Stimulated activated CD4-positive, alpha-beta T cell treated with anti-CD3 and anti-CD28 coated beads, Interleukin-2, amount 100 ng/mL, for 48 hours (primary cell): ENCODE measurements at regions not wholly inside any gene's neighbourhood (a gene's known extent, or its start where the extent isn't known, plus 50 kb on each side); places are given as distances from the start of the nearest gene placed in this dataset.

ENCODE experiments used
- DNase-seq, 2 donors: peaks; one replicate each; pipeline ENCODE4 v3.0.0-alpha.2; 2020

DNA sequence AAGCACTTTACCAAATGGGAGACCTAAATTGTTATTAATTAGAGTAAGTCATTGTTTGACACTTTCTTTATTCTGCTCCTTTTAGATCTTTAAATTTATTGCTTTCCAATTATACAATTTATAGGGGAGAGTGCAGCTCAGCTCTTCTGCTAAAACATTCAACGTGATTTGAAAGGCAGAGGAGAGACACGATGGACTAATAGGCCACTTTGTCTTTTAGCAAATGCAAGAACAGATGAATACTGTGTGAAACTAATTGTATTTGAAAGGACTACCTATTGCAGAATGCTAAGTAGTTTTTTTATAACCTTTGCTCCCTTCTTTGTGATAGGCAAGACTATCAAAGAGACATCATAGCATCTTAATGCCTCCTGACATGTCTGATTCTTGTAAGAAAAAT, 320.4 kb upstream of the KLF3 start:
- no peak for DNase-seq

DNA sequence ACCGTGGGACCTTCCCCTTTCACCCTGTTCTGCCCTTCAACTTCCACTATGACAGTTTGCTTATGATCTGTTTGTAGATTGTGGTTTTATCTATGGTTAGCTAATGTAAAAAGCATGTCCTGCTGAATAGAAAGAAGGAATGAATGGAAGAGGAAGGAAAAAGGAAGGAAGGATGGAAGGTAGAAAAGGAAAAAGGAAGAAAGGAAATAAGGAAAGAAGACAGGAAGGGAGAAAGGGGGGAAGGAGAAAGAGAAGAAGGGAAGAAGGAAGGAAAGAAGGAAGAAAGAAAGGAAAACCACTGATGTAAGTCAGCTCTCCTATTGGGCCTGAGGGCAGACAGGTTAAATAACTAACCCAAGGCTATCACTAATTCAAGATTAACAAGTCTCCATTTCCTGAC, 319.1 kb upstream of the KLF3 start:
- DNase-seq: no peak

DNA sequence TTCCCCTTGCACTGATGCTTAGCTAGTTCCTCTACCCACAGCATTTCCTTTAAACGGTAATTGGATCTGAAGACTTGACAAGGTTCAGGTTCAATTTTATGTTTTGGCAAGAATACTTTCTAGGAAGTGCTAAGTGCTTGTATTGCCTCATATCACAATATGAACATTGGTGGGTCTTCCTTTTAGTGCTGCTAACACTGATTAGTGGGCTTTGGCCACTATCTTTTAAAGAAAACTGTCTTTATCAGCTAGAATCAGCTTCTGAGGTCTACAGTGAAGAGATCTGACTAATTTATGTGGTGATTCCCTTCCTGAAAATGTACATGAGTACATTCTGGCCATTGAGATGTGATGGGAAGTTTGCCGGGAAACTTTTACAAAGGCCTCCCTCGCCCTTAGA, 316.7 kb upstream of the KLF3 start:
- no peak for DNase-seq

DNA sequence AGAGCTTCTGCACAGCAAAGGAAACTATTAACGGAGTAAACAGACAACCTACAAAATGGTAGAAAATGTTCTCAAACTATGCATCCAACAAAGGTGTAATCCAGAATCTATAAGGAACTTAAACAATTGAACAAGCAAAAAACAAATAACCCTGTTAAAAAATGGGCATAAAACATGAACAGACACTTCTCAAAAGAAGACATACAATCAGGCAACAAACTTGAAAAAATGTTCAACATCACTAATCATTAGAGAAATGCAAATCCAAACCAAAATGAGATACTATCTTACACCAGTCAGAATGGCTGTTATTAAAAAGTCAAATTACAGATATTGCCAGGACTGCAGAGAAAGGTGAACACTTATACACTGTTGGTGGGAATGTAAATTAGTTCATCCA, 309.6 kb upstream of the KLF3 start:
- DNase-seq: no peak

DNA sequence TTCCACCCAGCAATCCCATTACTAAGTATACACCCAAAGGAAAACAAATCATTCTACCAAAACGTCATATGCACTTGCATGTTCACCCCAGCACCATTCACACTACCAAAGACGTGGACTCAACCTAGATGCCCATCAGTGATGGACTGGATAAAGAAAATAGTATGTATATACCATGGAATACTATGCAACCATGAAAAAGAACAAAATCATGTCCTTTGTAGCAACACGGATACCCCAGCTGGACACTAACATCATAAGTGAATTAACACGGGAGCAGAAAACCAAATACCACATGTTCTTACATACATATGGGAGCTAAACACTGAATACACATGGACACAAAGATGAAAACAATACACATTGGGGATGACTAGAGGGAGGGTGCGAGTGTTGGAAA, 309.1 kb upstream of the KLF3 start:
- DNase-seq: no peak

DNA sequence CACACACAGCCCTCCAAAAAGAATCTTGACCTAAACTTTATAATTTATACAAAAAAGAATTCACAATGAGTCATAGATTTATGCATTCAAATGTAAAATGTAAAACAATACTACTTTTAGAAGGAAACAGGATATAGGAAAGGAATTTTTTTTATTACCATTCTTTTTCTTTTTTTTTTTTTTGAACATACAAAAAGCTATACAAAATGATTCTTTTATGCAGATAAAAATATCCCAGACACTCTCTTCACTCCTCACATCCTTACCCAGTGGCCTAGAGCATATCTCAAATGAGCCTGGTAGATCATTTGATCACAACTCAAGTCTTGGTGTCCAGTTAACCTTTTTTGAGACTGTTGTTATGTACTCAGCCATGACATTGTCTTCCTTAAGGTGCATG, 307.3 kb upstream of the KLF3 start:
- DNase-seq: no peak

DNA sequence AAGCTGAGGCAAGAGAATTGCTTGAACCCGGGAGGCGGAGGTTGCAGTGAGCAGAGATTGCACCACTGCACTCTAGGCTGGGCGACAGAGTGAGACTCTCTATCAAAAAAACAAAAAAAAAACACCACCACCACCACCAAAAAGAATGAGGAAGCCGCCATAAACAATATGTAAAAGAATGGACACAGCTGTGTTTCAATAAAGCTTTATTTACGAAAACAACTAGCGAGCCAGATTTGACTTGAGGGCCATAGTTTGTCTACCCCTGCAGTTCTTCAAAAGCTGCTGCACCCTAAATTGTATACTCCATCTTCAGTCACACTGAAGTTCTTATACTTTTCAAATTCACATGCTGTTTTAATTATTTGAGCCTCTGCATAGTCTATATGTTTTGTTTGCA, 306.5 kb upstream of the KLF3 start:
- DNase-seq: no peak

DNA sequence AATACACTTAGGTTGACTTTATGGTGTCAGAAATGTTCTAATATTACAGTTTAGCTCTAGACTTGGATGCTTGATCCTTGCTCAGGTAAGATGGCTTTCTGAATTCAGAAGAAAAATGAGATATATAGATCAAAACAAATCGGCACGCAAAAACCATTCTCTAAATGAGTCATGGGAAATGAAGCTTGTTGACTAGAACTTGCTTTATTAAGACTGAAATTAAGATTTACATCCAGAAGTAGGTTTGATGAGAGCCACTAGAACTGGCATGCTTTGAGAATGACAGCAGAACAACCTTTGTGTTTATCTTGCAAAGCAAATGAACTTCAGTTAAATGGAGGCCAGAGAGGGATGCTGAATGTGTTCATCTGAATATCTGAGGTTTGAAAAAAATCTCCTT, 304.9 kb upstream of the KLF3 start:
- no peak for DNase-seq

DNA sequence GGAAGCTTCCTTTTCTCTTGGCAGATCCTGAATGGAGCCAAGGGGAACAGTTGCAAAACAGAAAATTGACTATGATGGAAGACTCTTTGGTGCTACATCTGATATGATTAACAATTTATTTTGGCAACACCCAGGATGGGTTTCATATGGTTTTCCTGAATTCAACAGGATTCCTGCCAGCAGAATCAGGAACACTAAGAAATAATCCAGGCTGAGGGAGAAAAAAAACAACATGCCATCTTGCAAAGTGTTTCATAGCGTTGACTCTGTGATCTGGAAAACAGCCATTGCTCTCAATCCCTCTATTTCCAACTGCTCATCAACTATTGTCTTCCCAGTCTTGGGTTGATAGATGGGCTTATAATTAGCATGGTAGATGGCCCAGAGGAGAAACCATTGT, 303.8 kb upstream of the KLF3 start:
- DNase-seq: no peak

DNA sequence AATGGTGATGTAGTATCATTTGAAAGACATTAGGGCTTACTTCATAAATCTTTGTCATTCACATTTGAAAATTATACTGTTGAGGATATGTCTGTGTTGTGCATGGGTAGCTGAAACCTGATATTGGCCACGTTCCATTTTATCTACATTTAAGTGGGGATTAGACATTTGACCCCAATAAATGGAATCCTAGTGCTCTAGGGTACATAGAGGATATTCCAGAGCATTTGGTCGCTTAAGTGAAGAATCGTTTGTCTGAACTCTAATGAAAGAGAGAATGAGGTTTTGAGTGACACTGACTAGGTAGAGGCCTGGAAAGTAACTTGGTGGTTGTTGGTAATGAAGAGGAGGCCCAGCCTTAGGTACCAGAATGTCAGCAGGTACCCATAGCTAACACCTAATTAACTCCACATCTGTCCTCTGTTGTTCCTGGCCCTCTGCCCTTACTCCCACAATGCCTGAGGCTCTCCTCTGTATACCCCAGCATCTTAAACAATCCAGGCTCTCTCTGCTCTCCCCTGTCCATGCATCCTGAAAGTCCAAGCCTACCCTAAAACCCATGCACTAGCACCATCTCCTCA, 299.5 kb upstream of the KLF3 start:
- DNase-seq: no peak

DNA sequence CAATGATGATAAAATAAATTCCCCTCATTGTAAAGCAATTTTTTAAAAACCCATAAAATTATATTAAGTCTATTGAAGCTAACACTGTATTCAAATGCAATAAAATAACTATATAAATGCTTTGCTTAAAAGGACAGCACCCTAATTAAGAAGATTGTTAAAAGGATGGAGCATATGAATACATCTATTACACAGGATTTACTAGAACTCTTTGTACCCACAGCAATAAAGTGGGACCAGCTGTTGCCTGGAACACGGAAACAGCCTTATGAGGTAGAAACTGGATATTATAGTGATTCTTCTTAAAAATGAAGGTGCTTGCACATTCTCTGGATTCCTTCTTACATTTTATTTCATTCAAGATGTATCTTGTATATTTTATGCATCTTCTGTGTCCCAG, 298.7 kb upstream of the KLF3 start:
- DNase-seq: no peak

DNA sequence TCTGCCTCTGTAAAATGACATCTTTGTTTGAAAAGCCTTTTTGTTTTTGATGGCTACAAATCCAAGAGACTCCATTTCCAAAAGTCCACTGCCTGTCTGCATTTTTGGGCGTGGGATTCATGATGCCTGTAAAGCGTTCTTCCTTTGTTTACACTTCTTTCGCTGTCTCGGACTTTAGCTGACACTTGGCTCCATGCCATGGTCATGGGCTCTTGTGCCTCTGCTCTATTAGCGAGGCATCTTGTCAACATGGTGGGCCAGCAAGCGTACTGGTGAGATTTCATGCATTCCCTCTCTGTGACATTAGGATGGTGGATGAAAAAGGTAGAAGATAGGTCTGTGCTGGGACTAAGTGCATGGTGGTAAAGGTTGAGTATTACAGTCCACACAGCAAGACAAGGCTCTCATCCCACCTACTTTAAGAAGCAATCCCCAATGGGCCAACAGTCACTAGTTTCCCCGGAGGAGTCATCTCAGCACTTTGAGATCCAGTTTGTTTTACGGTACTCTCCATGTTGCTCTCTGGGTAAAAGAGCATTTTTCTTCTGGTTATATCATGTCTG, 298.2 kb upstream of the KLF3 start:
- no peak for DNase-seq

DNA sequence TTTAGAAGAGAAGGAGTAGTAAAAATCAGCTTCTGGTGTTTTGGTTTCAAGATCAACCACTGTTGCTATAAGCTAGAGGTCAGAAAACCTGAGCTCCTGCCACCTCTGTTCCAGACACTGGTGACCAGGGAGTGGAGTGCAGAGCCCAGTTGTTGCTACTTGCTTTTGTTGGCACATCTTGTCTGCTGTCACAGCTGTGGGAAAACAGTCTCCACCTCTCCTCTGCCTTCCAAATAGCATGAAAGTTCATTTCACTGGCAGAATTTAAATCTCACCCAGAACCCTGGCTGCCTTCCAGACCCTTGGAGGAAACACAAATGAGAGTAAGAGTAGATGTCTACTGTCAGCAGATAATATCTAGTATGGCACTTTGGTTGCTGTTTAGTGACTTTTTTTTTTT, 297.5 kb upstream of the KLF3 start:
- DNase-seq: no peak

DNA sequence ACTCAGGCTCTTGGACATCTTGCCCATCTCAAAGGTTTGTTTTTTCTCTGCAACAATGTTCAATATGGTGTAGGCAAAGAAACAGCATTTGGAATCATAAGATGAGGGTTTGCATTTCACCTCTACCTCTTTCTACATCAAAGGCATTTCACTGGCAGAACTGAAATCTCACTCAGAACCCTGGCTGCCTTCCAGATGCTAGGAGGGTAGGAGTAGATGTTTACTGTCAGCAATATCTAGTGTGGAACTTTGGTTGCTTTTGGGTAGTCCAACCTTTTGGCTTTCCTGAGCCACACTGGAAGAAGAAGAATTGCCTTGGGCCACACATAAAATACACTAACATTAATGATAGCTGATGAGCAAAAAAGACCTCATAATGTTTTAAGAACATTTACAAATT, 297.0 kb upstream of the KLF3 start:
- no peak for DNase-seq

DNA sequence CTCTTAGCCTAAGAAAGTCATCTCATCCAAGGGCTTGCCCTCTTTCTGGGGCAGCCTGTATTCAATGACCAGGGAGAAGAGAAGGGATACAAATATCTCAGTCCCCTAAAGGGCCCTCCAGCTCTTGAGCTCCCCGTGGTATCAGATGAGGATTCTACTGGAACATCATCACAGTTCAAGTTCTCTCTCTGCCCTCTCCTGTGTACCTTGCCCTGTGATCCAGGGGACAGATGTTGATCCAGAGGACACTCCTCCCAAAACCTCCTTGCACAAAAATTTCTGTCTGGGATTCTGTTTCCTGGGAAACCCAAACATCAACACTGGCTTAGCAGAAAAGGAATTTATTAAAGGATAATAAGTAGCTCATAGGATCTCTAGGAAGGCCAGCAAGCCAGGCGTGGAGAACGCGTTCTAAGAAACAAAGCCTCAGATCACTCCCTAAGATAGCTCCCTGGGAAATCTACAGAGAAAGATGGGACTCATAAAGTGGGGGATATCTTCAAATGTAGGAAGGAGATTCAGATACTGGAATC, 296.3 kb upstream of the KLF3 start:
- DNase-seq: no peak

DNA sequence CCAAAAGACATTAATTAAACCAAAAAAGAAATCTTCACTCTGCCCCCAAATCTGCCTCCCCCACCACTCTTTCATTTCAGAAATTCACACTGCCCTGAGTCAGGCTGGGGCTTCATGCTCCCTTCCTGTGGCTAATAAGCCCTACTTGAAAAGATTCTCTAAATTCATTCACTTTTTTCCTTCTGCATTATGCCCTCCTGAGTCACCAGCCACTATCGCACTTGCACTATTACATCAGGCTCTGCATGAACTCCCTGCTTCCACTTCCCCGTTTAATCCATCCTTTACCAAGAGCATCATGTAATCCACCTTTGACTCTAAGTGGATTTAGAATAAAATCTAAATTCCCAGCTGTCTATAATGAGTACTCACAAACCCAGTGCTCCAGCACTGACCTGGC, 295.4 kb upstream of the KLF3 start:
- no peak for DNase-seq

DNA sequence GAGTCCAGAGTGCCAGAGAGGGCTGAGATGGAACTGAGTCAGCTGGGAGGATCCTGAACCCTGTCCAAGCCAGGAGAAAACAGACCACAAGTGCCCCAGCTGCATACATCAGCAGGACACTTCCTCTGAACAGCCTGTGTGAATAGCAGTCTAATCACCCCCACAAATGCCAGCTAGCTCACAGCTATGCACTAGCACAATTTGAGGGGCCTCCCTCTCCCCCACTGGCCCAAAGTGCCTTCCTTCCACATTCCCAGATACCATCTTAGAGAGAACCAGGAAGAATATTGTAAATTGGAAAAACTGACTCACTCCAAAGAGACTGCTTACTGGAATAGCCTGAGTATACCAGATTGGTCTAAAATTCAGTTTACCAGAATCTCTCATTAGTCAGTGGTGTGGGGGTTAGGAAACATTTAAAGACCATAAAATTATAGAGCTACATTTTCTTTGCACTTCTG, 292.6 kb upstream of the KLF3 start:
- no peak for DNase-seq

DNA sequence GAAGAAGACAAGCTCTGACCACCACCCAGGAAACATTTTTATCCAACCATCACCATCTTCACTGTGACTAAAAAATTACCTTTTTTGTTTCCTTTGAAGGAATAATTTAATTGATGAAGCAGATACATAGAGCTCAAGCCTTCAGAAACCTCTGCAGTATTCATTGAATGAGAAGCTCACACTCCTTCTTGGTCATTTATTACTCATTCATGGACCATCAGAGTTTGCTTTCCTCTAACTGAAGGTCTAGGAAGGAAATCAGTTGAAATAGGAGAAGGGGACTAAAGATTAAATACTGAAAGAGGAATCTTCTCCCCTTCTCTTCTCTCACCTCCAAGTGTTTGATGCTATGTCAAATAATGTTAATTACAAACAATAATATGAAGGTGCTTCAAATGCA, 290.6 kb upstream of the KLF3 start:
- DNase-seq: no peak

DNA sequence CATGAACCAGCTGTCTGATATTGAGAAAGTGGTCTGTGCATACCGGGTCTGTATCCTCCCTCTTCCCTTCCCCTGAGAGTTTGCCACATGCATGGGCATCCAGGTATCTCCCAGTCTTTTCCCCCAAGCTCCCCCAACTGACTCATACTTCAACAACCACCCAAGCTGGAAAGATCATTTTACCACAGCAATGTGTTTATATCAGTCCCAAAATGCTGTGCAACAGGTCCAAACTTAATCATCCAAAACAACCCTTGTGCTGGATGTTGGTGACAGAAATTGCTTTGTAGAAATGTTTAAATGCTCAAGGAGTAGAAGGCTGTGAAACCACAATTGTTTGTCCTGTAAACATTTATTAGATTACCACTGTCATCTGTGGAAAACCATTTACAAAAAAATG, 286.8 kb upstream of the KLF3 start:
- no peak for DNase-seq

DNA sequence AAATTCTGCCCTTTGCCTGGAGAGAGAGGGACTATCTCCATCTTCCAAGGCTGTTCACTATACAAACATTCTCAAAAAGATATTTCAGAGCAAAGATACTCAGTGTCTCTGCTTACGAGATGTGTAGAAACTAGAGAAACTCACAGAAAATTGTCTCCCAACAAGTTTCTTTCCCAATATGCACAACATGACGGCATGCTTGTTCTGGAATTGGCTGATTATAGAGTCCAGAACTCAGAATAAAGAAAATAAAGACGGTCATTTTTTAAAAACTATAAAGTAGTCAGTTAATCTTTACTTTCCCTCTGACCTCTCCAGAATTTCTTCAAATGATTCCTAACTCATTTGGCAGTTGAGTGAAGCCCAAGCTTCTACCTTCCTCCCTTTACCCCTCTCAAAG, 285.5 kb upstream of the KLF3 start:
- DNase-seq: no peak

DNA sequence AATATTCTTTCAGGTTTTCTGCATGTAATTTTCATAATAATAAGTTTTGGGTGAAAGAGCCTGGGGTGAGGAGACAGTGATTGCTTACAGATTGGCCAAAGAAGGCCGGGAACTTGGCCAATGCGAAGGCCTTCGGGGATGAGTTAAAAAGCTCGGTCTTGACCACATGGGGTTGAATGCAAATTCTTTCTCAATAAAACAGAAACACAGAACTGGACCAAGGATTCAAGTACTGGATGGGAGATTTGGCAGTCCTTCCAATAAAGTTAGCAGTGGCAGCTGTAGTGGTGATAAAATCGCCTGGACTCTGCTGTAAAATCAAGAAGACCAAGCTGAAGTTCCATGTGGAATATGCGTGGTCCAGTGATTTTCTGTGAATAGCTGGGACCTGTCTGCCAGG, 282.2 kb upstream of the KLF3 start:
- no peak for DNase-seq

DNA sequence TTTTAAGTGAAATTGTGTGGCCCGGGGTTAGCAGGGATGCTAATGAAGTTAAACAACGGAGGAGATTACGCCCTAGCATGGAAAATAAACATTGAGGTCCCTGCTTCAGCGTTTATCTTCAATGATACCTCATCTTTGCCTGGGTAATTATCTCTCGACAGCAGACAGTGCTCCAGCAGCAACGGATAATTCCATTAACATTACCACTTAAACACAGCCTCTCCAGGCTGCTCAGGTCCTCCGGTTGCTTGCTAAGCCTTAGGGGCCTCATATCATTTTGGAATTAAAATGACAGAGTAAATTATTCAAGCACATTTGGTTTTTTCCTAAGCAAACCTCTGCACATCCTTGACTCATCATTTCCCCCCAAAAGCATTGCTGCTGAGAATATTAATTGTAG, 281.5 kb upstream of the KLF3 start:
- no peak for DNase-seq

DNA sequence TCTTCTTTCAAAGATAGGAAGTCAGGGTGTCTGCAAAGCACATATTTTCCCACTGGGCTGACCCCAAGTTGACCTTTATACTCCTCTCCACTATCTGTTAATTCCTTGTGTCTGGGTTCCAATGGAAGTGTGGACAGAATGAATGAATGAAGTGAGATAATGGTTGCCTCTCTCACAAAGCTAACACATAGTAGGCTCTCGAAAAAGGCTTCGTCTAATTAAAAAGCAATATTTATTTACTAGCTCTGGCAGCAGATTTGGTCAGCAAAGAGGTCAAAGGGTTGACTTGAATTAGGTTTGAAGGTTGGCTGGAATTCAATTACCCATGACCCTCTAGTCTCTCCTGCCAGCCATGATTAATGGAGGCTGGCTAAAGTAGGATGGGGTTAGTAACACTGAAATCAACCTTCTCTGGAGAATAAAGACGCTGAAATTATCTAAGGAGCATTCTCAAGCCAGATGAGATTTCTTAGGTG, 280.3 kb upstream of the KLF3 start:
- DNase-seq: no peak

DNA sequence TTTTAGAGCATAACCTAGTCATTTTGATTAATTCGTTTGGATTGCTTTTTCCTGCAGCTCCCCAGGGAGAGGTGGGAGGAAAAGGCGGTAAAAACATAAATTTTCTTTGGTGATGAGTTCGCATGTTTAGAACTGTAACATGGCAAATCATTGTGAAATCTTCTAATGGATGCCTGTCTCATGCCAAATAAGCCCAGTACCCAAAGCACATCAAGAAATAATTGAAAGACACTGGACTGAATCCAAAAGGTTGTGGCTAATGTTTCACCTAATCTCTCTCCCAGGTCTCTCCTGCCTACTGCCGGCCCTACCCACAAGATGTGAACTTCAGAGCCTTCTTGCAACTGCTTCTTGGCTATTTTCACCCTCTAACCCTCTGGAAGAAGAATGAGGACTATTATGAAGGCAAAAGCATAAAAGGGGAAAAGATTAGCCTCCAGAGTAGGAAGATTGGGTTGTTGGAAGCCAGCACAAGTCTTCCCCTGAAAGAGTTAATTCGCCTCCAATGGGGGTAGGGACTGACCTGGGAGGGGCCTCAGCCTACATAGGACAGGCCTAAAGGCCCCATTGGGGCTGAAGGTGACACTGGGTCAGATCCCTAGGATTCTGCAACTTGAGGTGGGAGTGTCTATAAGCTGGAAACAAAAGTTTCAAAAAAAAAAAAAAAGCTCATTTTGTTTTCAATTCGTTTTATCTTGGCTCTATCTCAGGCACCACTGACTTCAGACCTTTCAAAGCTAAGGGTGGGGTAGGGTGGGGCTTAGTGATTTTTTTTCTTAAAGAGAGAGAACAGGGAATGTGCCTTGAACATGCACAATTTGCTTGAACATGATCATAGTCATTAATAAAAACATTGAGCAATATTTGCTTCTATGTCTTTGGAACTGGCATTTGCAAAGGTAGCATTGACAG, 278.6 kb upstream of the KLF3 start:
- DNase-seq: no peak
